CD4-positive, alpha-beta T cell (primary cell): ENCODE measurements at regions not wholly inside any gene's neighbourhood (a gene's known extent, or its start where the extent isn't known, plus 50 kb on each side); places are given as distances from the start of the nearest gene placed in this dataset.

Source experiments
- ATAC-seq: fragments of 200-7000 bp; cut with Tn5 transposase; one replicate; pipeline ENCODE4 v1.10.0; 2022; ENCODE audit warnings: mild to moderate bottlenecking; ENCODE audit not compliant: poor library complexity
- CTCF ChIA-PET: fragments of 350-600 bp; sonication (Branson Sonifier 250); formaldehyde crosslinking; loops from one replicate; lab custom pipeline; 2021; ENCODE audit warnings: antibody characterized with exemption, inconsistent platforms; lab: Charles Lee
- POLR2A ChIA-PET: fragments of 350-600 bp; sonication (Branson Sonifier 250); formaldehyde crosslinking; loops from one replicate; lab custom pipeline; 2021; ENCODE audit warnings: antibody characterized with exemption, inconsistent platforms; lab: Charles Lee
- DNase-seq, 14 experiments: peaks; one replicate each; pipeline ENCODE4 v3.0.0-alpha.2; 2013 to 2020; ENCODE audit warnings: mixed read lengths in 2 of 14
- H3K27ac ChIP-seq, 2 donors: one replicate each; pipeline versions ENCODE4 v1.5.1 to v1.7.0; 2013; ENCODE audit warnings: low read length in 2 of 2, low read depth in 1 of 2, mild to moderate bottlenecking in 1 of 2
- H3K27me3 ChIP-seq, 2 experiments: 1 replicate in 1 of 2; 2 replicates in 1 of 2; pipeline versions ENCODE4 v1.6.1 to v1.7.0; 2013; ENCODE audit warnings: low read length in 2 of 2, control low read depth in 1 of 2, mild to moderate bottlenecking in 1 of 2, moderate library complexity in 1 of 2; ENCODE audit not compliant: insufficient read depth in 2 of 2, control insufficient read depth in 1 of 2
- H3K36me3 ChIP-seq: one replicate; pipeline ENCODE4 v1.6.1; 2013; ENCODE audit warnings: low read length, control low read depth; ENCODE audit not compliant: insufficient read depth
- H3K4me1 ChIP-seq: one replicate; pipeline ENCODE4 v1.6.1; 2013; ENCODE audit warnings: low read length, control low read depth; ENCODE audit not compliant: insufficient read depth
- H3K4me3 ChIP-seq: one replicate; pipeline ENCODE4 v1.5.1; 2013; ENCODE audit warnings: mild to moderate bottlenecking, low read length, moderate library complexity
- H3K9me3 ChIP-seq, 2 experiments: 1 replicate in 1 of 2; 2 replicates in 1 of 2; pipeline versions ENCODE4 v1.6.1 to v1.7.0; 2013; ENCODE audit warnings: low read length in 2 of 2, mild to moderate bottlenecking in 2 of 2, control low read depth in 1 of 2, moderate library complexity in 1 of 2; ENCODE audit not compliant: control insufficient read depth in 1 of 2, insufficient read depth in 1 of 2
- H3K27ac Mint-ChIP-seq: one replicate; pipeline ENCODE4 v1.8.0; 2020; ENCODE audit warnings: mixed read lengths
- H3K27me3 Mint-ChIP-seq: one replicate; pipeline ENCODE4 v1.8.0; 2021; ENCODE audit warnings: mixed read lengths
- H3K36me3 Mint-ChIP-seq: one replicate; pipeline ENCODE4 v1.8.0; 2021; ENCODE audit warnings: low read depth, mixed read lengths
- H3K4me1 Mint-ChIP-seq: one replicate; pipeline ENCODE4 v1.8.0; 2021; ENCODE audit warnings: low read depth, mixed read lengths
- H3K4me3 Mint-ChIP-seq: one replicate; pipeline ENCODE4 v1.8.0; 2020; ENCODE audit warnings: mild to moderate bottlenecking, mixed read lengths
- H3K9me3 Mint-ChIP-seq: one replicate; pipeline ENCODE4 v1.8.0; 2020; ENCODE audit warnings: mixed read lengths
- intact Hi-C, 2 experiments: fragments of 100-400 bp; cut with DNase I in 1 of 2; cut with micrococcal nuclease in 1 of 2; formaldehyde crosslinking; loops; one replicate each; pipeline versions ENCODE4 v1.15.1 to v1.9.0; 2023 to 2025; cut with DNase I, micrococcal nuclease
- TF ChIP-seq, protein P1 (sequence below): fragments of 200-600 bp; IDR thresholded peaks from one replicate; pipeline ENCODE4 v1.8.0; 2022; ENCODE audit warnings: antibody characterized with exemption, mild to moderate bottlenecking

DNA sequence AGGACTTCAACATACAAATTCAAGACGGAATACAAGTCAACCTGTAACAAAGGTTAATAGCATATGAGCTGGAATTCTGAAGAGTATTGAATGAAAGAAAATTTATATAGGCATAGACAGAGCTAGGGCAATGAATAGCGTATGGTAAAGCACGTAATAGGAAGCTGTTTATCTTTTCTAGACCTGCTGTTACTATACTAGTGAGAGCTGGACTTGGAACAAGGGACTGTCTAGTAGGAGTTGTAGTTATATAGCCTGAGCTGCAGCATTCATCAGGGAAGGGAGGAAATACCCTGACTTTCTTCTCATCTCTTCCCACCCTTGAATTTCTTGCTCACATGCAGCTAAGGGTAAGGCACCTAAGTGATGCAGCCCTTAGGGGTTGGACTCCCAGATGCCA is 67.5 kb upstream of the PRLR start:
- H3K36me3 ChIP-seq = no peaks in the 10 kb centered on the region
- DNase-seq = no peak
- H3K4me3 ChIP-seq = no peak overlapping the region
- no peak overlapping the region for H3K27ac Mint-ChIP-seq
- ChIA-PET CTCF (interaction anchor here (0.7 kb wide), 1 partner anchor 23 kb away, joined by 3 read pairs; no protein-coding TSS in a partner anchor), POLR2A (no interaction called here)
- H3K27me3 ChIP-seq = no peaks in the 10 kb centered on the region
- intact Hi-C loops = no loop called here
- no peak for ATAC-seq
- no peaks in the 10 kb centered on the region for H3K4me1 Mint-ChIP-seq
- H3K9me3 ChIP-seq = peaks cover 0 to 3% of the 10 kb centered on the region in 2 experiments
- H3K9me3 Mint-ChIP-seq = peaks cover 7% of the 10 kb centered on the region
- TF ChIP-seq, protein P1, sequence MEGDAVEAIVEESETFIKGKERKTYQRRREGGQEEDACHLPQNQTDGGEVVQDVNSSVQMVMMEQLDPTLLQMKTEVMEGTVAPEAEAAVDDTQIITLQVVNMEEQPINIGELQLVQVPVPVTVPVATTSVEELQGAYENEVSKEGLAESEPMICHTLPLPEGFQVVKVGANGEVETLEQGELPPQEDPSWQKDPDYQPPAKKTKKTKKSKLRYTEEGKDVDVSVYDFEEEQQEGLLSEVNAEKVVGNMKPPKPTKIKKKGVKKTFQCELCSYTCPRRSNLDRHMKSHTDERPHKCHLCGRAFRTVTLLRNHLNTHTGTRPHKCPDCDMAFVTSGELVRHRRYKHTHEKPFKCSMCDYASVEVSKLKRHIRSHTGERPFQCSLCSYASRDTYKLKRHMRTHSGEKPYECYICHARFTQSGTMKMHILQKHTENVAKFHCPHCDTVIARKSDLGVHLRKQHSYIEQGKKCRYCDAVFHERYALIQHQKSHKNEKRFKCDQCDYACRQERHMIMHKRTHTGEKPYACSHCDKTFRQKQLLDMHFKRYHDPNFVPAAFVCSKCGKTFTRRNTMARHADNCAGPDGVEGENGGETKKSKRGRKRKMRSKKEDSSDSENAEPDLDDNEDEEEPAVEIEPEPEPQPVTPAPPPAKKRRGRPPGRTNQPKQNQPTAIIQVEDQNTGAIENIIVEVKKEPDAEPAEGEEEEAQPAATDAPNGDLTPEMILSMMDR = no peak
- H3K27me3 Mint-ChIP-seq = peaks cover 30% of the 10 kb centered on the region
- H3K36me3 Mint-ChIP-seq = no peaks in the 10 kb centered on the region
- no peak overlapping the region for H3K4me3 Mint-ChIP-seq
- no peaks in the 10 kb centered on the region for H3K4me1 ChIP-seq
- no peak overlapping the region for H3K27ac ChIP-seq

DNA sequence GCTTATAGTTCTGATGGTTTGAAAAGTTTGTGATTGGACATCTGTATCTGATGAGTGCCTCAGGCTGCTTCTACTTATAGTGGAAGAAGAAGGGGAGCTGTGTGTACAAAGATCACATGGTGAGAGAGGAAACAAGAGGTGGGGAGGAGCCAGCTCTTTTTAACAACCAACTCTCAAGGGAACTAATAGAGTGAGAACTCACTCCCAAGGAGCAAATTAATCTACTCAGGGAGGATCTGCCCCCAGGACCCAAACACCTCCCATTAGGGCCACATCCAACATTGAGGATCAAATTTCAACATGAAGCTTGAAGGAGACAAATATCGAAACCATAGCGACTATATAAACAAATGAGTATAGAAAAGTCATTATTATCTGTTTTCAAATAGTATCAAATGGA is 64.7 kb upstream of the PRLR start:
- no peak for ATAC-seq
- Mint-ChIP-seq H3K36me3 (no peaks in the 10 kb centered on the region), H3K9me3 (peaks cover 5% of the 10 kb centered on the region), H3K27me3 (peaks cover 19% of the 10 kb centered on the region), H3K4me1 (no peaks in the 10 kb centered on the region), H3K27ac (no peak overlapping the region), H3K4me3 (no peak overlapping the region)
- Histone ChIP-seq H3K4me1 (no peaks in the 10 kb centered on the region), H3K27me3 (no peaks in the 10 kb centered on the region), H3K36me3 (no peaks in the 10 kb centered on the region), H3K9me3 (peaks cover 0 to 3% of the 10 kb centered on the region in 2 experiments), H3K27ac (no peak overlapping the region), H3K4me3 (no peak overlapping the region)
- ChIA-PET CTCF (no interaction called here), POLR2A (no interaction called here)
- TF ChIP-seq, protein P1 = no peak
- intact Hi-C loops = no loop called here
- no peak for DNase-seq

DNA sequence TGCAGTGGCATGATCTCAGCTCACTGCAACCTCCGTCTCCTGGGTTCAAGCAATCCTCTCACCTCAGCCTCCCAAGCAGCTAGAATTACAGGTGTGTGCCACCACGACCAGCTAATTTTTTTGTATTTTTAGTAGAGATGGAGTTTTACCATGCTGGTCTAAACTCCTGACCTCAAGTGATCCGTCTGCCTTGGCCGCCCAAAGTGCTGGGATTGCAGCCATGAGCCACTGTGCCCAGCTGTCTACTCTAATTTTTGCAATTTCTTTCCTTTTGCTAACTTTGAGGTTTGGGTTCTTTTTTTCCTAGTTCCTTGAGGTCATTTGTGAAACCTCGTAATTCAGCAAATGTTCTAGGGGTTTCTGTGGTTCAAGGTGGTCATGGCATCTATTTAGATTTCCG is 63.7 kb upstream of the PRLR start:
- TF ChIP-seq, protein P1 = no peak
- POLR2A ChIA-PET = no interaction called here
- Histone ChIP-seq H3K9me3 (peaks cover 0 to 3% of the 10 kb centered on the region in 2 experiments), H3K27ac (no peak overlapping the region), H3K27me3 (no peaks in the 10 kb centered on the region), H3K36me3 (no peaks in the 10 kb centered on the region), H3K4me1 (no peaks in the 10 kb centered on the region), H3K4me3 (no peak overlapping the region)
- no peak for DNase-seq
- H3K4me1 Mint-ChIP-seq = no peaks in the 10 kb centered on the region
- H3K27ac Mint-ChIP-seq = no peak overlapping the region
- peaks cover 13% of the 10 kb centered on the region for H3K27me3 Mint-ChIP-seq
- H3K4me3 Mint-ChIP-seq = no peak overlapping the region
- H3K9me3 Mint-ChIP-seq = peaks cover 5% of the 10 kb centered on the region
- H3K36me3 Mint-ChIP-seq = no peaks in the 10 kb centered on the region
- CTCF ChIA-PET = no interaction called here
- intact Hi-C loops = no loop called here
- ATAC-seq = no peak
